LHCN-M2 (cell line): ENCODE measurements at regions not wholly inside any gene's neighbourhood (a gene's known extent, or its start where the extent isn't known, plus 50 kb on each side); places are given as distances from the start of the nearest gene placed in this dataset.
A peak's percentile ranks its signal among the peaks of the same experiment; 100 is the strongest.

Experiments
- DNase-seq: peaks from one replicate; pipeline ENCODE4 v3.0.0-alpha.2; 2012; ENCODE audit warnings: low read depth

DNA sequence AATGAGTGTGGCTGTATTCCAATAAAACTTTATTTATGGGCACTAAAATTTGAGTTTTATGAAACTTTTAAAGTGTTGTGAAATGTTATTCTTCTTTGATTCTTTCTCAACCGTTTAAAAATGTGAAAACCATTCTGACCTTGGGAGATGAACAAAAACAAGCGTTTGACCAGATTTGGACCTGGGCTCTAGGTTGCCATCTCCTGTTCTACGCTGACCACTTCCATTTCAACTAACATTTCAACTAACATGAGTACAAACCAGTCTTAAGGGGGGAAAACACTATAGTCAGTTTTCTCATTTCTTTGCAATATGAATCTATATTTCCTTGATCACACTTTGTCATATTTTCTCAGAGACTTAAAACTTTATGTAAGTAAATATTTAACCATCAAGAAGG is 118.4 kb upstream of the IRX5 start:
- DNase-seq, result peak; percentile 31

- DNase-seq, result no peak
Measured at GRCh38 chr16:54808890-54809289, 121.8 kb upstream of the IRX5 start.

GRCh38 chr16:54806881-54807360 is 123.7 kb upstream of the IRX5 start:
- no peak for DNase-seq

DNA sequence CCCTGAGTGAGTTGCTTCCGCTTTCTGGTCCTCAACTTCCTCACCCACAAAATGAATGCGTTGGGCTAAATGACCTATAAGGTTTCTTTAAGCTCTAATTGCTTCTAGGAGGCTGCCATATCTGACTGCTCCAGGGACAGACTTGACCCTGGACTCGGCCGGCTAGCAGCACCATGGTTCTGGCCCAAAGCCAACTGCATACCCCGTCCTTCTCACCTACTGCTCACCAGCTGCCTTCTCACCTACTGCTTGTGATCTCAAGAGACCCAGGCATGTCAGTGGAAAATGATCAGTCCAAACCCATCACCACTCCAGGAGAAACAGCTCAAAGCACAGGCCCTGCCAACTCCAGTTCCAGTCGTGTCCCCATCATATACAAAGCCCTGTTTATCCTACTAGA is 124.3 kb upstream of the IRX5 start:
- DNase-seq, result no peak

GRCh38 chr16:54805648-54806047 is 125.0 kb upstream of the IRX5 start:
- no peak for DNase-seq

GRCh38 chr16:54801057-54801844 is 129.4 kb upstream of the IRX5 start:
- DNase-seq, result no peak

- no peak for DNase-seq
Measured at GRCh38 chr16:54798267-54798666, 132.4 kb upstream of the IRX5 start.

GRCh38 chr16:54796211-54796610 is 134.5 kb upstream of the IRX5 start:
- DNase-seq, result no peak

DNA sequence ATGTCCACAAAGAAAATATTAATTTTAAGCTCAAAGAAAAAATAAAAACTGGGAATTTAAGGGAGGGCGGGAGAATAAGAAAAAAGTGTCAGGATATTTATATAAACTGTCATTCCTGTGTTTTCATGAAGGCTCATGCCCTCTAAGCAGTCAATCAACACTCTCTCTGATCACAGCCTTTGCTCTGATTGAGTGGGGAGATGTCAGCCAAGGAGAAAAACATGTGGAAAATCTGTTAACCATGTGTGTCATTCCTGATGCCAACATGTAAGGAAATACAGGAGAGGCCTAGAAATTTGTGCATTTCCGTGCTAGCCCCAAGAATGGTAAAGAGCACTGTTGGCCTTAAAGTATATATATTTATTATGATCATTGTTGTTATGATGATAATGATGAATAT is 137.9 kb upstream of the IRX5 start:
- DNase-seq, result no peak

- DNase-seq, result no peak
Measured at GRCh38 chr16:54787045-54787444, 143.6 kb upstream of the IRX5 start.

- no peak for DNase-seq
Measured at GRCh38 chr16:54783980-54784379, 146.7 kb upstream of the IRX5 start.

GRCh38 chr16:54783226-54783625 is 147.4 kb upstream of the IRX5 start:
- peak; percentile 9 for DNase-seq

DNA sequence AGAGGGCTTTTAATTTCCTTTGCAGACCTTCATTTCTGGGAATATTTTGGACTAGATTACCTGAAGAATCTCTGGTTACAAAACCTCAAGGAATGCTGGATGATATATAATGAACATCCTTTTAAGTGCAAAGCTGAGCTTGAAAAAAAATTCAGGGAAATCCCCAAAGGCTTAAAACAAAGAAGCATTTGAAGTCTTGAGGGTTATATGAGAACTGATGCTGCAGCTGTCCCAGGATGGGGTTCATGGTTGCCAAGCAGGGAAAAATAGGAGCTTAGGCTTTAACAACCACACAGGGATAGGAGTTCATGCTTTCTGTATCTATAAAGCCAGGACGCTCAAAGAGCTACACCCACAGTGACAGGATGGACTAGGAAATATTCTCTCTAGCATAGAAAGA is 150.4 kb upstream of the IRX5 start:
- peak; percentile 18 for DNase-seq

- no peak for DNase-seq
Measured at GRCh38 chr16:54779549-54779948, 151.1 kb upstream of the IRX5 start.

GRCh38 chr16:54774768-54775167 is 155.9 kb upstream of the IRX5 start:
- no peak for DNase-seq

- DNase-seq, result no peak
Measured at GRCh38 chr16:54772400-54772799, 158.3 kb upstream of the IRX5 start.

DNA sequence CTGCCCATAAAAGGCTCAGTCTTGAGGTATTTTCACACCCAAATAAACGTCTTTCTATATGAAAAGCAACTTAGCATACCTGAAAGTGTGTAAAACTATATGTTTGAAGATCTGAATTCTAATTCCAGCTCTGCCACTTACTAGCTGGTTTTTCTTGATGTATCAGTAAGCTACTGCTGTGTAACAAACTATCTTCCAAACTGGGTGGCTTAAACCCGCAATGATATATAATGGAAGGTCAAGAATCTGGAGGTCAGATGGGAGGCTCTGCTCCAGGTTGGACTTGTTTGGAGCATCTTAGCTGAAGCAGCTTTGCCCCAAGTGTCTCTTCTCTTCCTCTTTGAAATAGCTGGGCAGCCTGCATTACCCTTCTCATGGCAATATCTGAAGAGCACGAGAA is 164.3 kb upstream of the IRX5 start:
- no peak for DNase-seq

- no peak for DNase-seq
Measured at GRCh38 chr16:54750249-54750648, 180.4 kb upstream of the IRX5 start.

DNA sequence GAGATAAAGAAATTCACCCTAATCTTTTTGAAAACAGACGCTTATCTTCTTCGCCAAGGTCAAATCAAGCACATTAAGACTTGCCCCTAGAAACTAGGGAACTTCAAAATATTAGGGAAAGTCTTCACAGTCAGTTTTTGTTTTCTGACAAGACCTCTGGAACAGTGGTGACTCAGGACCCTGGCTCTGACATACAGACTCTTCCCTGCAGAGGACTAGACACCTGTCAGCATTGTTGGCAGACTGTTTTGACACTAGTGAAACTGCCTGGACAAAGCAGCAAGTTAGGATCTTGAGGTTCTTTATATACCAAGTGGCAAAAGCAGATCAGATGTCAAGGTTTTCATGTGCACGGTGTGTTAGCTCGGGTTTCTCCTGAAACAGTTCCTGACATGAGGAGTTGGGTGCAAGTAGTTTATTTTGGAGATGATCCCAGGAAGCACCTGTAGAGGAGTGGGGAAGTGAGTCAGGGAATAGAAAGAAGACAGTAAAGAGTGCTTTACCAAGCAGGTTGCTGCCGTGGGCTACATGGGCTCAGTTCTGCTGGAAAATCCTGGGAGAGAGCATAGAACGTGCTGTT is 182.0 kb upstream of the IRX5 start:
- DNase-seq, result peak; percentile 4

DNA sequence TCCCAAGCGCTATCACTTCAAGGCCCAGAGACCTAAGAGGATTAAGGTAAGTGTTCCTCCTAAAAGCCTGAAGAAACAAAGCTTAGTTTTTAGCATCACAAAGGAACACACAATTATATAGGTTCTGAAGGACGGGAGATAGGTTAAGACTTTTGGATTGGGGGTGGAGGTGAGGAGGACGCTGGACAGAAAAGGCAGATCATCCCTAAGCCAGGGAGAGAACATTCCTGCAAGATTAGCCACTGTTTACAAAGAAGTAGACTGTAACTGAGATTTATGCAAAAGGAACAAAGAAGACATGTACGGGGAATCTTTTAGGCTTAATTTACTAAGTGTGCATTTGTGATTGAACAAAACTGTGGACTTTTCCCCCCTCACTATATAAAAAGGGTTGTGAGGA is 184.1 kb upstream of the IRX5 start:
- DNase-seq, result no peak

DNA sequence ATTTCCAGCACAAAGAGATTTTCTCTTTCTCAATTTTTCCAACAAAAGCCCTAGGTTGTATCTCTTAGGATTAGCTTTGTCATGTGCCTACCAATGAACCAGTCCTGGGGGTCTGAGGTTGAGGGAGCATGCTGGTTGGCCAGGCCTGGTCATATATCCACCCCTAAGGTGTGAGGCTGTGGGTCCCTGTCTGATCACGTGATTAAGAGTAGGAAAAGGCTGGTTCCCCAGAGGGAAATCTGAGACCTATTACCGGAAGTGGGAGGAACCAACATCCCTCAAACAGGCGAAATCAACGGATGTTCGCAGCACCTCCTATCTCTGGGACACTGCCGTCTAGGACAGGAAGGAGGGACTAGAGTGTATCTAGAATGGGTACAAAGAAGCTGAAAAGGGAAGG is 185.7 kb upstream of the IRX5 start:
- no peak for DNase-seq

DNA sequence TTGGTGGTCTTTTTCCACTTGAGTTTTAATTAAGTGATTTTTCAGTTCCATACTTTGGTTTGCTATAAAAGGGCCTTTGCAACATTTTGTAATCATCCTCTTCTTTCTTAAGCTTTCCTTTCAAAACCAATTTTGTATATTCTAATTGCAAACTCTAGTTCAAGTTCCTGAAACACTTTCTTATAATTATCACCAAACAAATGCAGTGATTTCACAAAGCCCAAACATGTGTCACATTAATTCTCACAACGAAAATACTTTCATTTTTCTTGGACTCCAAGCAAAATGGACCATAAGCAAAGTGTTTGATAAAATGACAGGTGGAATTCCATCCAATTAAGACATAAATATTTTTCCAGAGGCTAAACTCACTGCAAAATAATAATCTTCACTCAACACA is 188.2 kb upstream of the IRX5 start:
- DNase-seq, result no peak

DNA sequence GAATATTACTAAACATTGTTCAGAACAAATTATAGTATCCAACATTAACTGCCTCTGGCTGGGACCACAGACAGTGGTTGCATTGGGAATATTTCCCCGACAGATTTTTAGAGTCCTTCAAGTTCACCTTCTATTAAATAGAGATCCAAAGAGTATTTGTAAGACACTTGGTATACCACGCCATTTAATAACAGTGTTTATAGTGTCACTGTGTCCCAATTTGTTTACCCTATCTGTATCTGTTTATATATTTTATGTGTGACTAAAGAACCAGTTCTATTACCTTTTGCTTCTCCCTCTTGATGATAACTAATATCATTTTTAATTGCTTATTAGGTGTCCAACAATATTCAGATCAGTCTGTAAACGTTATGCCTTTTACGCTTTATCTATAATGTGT is 191.3 kb upstream of the IRX5 start:
- no peak for DNase-seq
